Caco-2 (cell line): ENCODE measurements at regions not wholly inside any gene's neighbourhood (a gene's known extent, or its start where the extent isn't known, plus 50 kb on each side); places are given as distances from the start of the nearest gene placed in this dataset.

Source experiments
- BruUV-seq: library from RNA; stranded (reverse); fragments of 400-500 nt; replicated peaks from 2 replicates; lab custom pipeline; 2021; lab: Mats Ljungman, UMichigan
- CTCF ChIA-PET: fragments of 300-600 bp; sonication (Branson Sonifier 250); formaldehyde crosslinking; loops from one replicate; lab custom pipeline; 2022; ENCODE audit warnings: antibody characterized with exemption; lab: Charles Lee
- POLR2A ChIA-PET: fragments of 300-600 bp; sonication (Branson Sonifier 250); formaldehyde crosslinking; loops from one replicate; lab custom pipeline; 2022; ENCODE audit warnings: antibody characterized with exemption; lab: Charles Lee
- DNase-seq, 2 experiments: peaks; one replicate each; pipeline versions ENCODE4 v3.0.0 to v3.0.0-alpha.2; 2020 to 2022
- H3K27me3 ChIP-seq: replicated peaks from 2 replicates; pipeline ENCODE4 v1.6.0; 2011; ENCODE audit warnings: low read length; ENCODE audit not compliant: control insufficient read depth, insufficient read depth
- H3K36me3 ChIP-seq: 2 replicates; pipeline ENCODE4 v1.5.1; 2011; ENCODE audit warnings: low read length; ENCODE audit not compliant: control insufficient read depth, insufficient read depth
- H3K4me1 ChIP-seq: fragments of 250-450 bp; sonication (Bioruptor Pico); 2 replicates; pipeline ENCODE4 v1.5.1; 2020; ENCODE audit warnings: mild to moderate bottlenecking
- H3K4me3 ChIP-seq: 2 replicates; pipeline ENCODE4 v1.5.1; 2011; ENCODE audit warnings: low read depth, mild to moderate bottlenecking, control low read depth, low read length
- H3K9me3 ChIP-seq: fragments of 250-450 bp; sonication (Bioruptor Pico); 2 replicates; pipeline ENCODE4 v1.5.1; 2020; ENCODE audit warnings: mild to moderate bottlenecking, moderate library complexity
- H3K27ac Mint-ChIP-seq: one replicate; pipeline ENCODE4 v1.8.0; 2022; ENCODE audit warnings: mixed read lengths; ENCODE audit not compliant: unreplicated experiment
- H3K27me3 Mint-ChIP-seq: one replicate; pipeline ENCODE4 v1.8.0; 2022; ENCODE audit warnings: mixed read lengths; ENCODE audit not compliant: insufficient read depth, unreplicated experiment
- H3K36me3 Mint-ChIP-seq: one replicate; pipeline ENCODE4 v1.8.0; 2022; ENCODE audit warnings: mild to moderate bottlenecking, mixed read lengths; ENCODE audit not compliant: insufficient read depth, unreplicated experiment
- H3K4me1 Mint-ChIP-seq: one replicate; pipeline ENCODE4 v1.8.0; 2022; ENCODE audit warnings: low read depth, mixed read lengths; ENCODE audit not compliant: unreplicated experiment
- H3K4me3 Mint-ChIP-seq: one replicate; pipeline ENCODE4 v1.8.0; 2022; ENCODE audit warnings: mild to moderate bottlenecking, moderate library complexity, mixed read lengths; ENCODE audit not compliant: unreplicated experiment
- H3K9me3 Mint-ChIP-seq: one replicate; pipeline ENCODE4 v1.8.0; 2022; ENCODE audit warnings: mixed read lengths; ENCODE audit not compliant: unreplicated experiment
- CTCF ChIP-seq, 2 experiments: fragments of 200-600 bp in 1 of 2; IDR thresholded peaks; 1 replicate in 1 of 2; 2 replicates in 1 of 2; pipeline versions ENCODE4 v1.5.1 to v1.8.0; 2011 to 2022; ENCODE audit warnings: antibody characterized with exemption in 1 of 2, control low read depth in 1 of 2, inconsistent platforms in 1 of 2, low read depth in 1 of 2, low read length in 1 of 2, mild to moderate bottlenecking in 1 of 2, moderate library complexity in 1 of 2; ENCODE audit not compliant: insufficient read depth in 1 of 2, severe bottlenecking in 1 of 2, unreplicated experiment in 1 of 2
- intact Hi-C: fragments of 100-400 bp; cut with micrococcal nuclease; formaldehyde crosslinking; loops from one replicate; pipeline ENCODE4 v1.10.0; 2022; ENCODE audit not compliant: unreplicated experiment

GRCh38 chr10:83667594-83667993 is 471.7 kb upstream of the GHITM start:
- H3K4me3 ChIP-seq, result no peak overlapping the region
- TF ChIP-seq CTCF (IDR thresholded peaks at IDR 0.05; ENCODE audit: insufficient read depth in 1 of 2, low read depth in 1 of 2, low read length in 1 of 2, severe bottlenecking in 1 of 2, unreplicated experiment in 1 of 2), result no peak
- CTCF ChIA-PET, result no interaction called here
- H3K36me3 ChIP-seq, result no peaks in the 10 kb centered on the region
- Mint-ChIP-seq H3K9me3 (no peaks in the 10 kb centered on the region), H3K27ac (no peak overlapping the region), H3K4me1 (no peaks in the 10 kb centered on the region), H3K27me3 (peaks cover 4% of the 10 kb centered on the region), H3K4me3 (no peak overlapping the region), H3K36me3 (no peaks in the 10 kb centered on the region)
- POLR2A ChIA-PET, result no interaction called here
- DNase-seq, result no peak
- no peaks in the 10 kb centered on the region for H3K4me1 ChIP-seq
- H3K9me3 ChIP-seq, result no peaks in the 10 kb centered on the region; the same call in 1 of the 2 replicates
- intact Hi-C loops, result no loop called here
- no TSS peak for BruUV-seq
- H3K27me3 ChIP-seq, result no peaks in the 10 kb centered on the region

GRCh38 chr10:83673316-83673715 is 466.0 kb upstream of the GHITM start:
- Mint-ChIP-seq H3K9me3 (no peaks in the 10 kb centered on the region), H3K4me3 (no peak overlapping the region), H3K27ac (no peak overlapping the region), H3K4me1 (no peaks in the 10 kb centered on the region), H3K27me3 (peaks cover 4% of the 10 kb centered on the region), H3K36me3 (no peaks in the 10 kb centered on the region)
- Histone ChIP-seq H3K9me3 (no peaks in the 10 kb centered on the region; the same call in 1 of the 2 replicates), H3K4me1 (no peaks in the 10 kb centered on the region), H3K27me3 (no peaks in the 10 kb centered on the region), H3K4me3 (no peak overlapping the region), H3K36me3 (no peaks in the 10 kb centered on the region)
- CTCF ChIA-PET, result no interaction called here
- DNase-seq, result no peak
- intact Hi-C loops, result no loop called here
- no TSS peak for BruUV-seq
- TF ChIP-seq CTCF (IDR thresholded peaks at IDR 0.05; ENCODE audit: insufficient read depth in 1 of 2, low read depth in 1 of 2, low read length in 1 of 2, severe bottlenecking in 1 of 2, unreplicated experiment in 1 of 2), result no peak
- POLR2A ChIA-PET, result no interaction called here

DNA sequence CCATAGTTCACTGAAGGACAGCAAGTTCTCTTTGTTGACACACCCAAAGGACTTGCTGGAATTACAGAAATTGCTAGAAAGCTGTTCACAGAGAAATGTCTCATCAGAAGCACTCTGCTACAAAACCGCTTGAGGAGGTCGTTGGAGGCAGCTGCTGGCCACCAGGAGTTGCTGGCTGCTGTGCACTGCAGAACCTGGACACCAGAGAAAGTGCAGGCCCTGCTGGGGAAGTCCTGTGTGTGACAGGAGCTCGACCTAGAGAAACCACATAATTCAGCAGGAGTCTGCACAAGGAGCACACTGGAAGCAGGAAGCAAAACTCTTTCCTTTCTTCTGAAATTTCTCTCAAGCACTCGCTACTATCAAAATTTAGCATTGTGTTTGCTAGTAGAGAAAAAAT is 461.5 kb upstream of the GHITM start:
- ChIA-PET CTCF (no interaction called here), POLR2A (no interaction called here)
- Mint-ChIP-seq H3K27ac (no peak overlapping the region), H3K27me3 (no peaks in the 10 kb centered on the region), H3K4me1 (no peaks in the 10 kb centered on the region), H3K9me3 (no peaks in the 10 kb centered on the region), H3K4me3 (no peak overlapping the region), H3K36me3 (no peaks in the 10 kb centered on the region)
- intact Hi-C loops, result no loop called here
- DNase-seq, result peak in 1 of 2 experiments; percentile 12
- Histone ChIP-seq H3K4me1 (no peaks in the 10 kb centered on the region), H3K36me3 (no peaks in the 10 kb centered on the region), H3K27me3 (no peaks in the 10 kb centered on the region), H3K9me3 (no peaks in the 10 kb centered on the region), H3K4me3 (no peak overlapping the region)
- BruUV-seq, result no TSS peak
- no peak for TF ChIP-seq CTCF (IDR thresholded peaks at IDR 0.05; ENCODE audit: insufficient read depth in 1 of 2, low read depth in 1 of 2, low read length in 1 of 2, severe bottlenecking in 1 of 2, unreplicated experiment in 1 of 2)
